ENCODE measurements at regions not wholly inside any gene's neighbourhood (a gene's known extent, or its start where the extent isn't known, plus 50 kb on each side); places are given as distances from the start of the nearest gene placed in this dataset.

DNA sequence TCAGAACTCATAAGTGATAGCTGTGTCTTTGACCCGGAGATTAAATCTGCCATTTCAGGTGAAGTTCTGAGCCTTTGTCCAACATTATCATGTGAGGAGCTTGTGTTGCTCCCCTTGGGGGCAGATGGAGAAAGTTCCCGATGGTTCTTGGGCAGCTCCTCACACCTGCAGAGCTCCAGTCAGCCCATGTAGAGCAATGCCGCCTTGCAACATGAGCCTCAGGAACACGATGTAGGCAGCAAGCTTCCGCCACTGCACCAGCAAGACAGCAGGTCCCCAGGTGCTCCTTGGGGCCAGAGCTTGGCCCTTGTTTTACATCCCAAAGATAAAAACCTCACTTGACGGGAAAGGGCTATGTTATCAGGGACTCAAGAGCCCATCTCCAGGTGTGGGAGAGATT, 292.7 kb downstream of the IRX1 start:
- TF ChIP-seq EGR1 (IDR thresholded peaks at IDR 0.05), result no peak
- no peak for TF ChIP-seq YY1 (IDR thresholded peaks at IDR 0.05; ENCODE audit: low read depth)
- TF ChIP-seq, protein P1, sequence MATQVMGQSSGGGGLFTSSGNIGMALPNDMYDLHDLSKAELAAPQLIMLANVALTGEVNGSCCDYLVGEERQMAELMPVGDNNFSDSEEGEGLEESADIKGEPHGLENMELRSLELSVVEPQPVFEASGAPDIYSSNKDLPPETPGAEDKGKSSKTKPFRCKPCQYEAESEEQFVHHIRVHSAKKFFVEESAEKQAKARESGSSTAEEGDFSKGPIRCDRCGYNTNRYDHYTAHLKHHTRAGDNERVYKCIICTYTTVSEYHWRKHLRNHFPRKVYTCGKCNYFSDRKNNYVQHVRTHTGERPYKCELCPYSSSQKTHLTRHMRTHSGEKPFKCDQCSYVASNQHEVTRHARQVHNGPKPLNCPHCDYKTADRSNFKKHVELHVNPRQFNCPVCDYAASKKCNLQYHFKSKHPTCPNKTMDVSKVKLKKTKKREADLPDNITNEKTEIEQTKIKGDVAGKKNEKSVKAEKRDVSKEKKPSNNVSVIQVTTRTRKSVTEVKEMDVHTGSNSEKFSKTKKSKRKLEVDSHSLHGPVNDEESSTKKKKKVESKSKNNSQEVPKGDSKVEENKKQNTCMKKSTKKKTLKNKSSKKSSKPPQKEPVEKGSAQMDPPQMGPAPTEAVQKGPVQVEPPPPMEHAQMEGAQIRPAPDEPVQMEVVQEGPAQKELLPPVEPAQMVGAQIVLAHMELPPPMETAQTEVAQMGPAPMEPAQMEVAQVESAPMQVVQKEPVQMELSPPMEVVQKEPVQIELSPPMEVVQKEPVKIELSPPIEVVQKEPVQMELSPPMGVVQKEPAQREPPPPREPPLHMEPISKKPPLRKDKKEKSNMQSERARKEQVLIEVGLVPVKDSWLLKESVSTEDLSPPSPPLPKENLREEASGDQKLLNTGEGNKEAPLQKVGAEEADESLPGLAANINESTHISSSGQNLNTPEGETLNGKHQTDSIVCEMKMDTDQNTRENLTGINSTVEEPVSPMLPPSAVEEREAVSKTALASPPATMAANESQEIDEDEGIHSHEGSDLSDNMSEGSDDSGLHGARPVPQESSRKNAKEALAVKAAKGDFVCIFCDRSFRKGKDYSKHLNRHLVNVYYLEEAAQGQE (IDR thresholded peaks at IDR 0.05; ENCODE audit: low read depth), result no peak
- no peak for TF ChIP-seq TEAD4 (IDR thresholded peaks at IDR 0.05)

All from Ishikawa (cell line).